Thyroid gland (tissue), 4 donors: ENCODE measurements at regions not wholly inside any gene's neighbourhood (a gene's known extent, or its start where the extent isn't known, plus 50 kb on each side); places are given as distances from the start of the nearest gene placed in this dataset.
A peak's percentile ranks its signal among the peaks of the same experiment; 100 is the strongest.
"Not testable (repeated sequence)": the region's sequence is repeated elsewhere in the genome, so short reads cannot be mapped to it uniquely, and the experiment has no call there.

Experiments
- DNase-seq, 2 donors: peaks; one replicate each; pipeline ENCODE4 v3.0.0-alpha.2; 2019
- H3K27ac ChIP-seq, 3 donors: fragments of 200-600 bp; sonication (generic); 1 replicate in 2 of 3; 2 replicates in 1 of 3; pipeline ENCODE4 v1.5.1; 2016 to 2019; ENCODE audit warnings: mild to moderate bottlenecking in 1 of 3, moderate library complexity in 1 of 3
- H3K27me3 ChIP-seq: fragments of 200-600 bp; sonication (generic); one replicate; pipeline ENCODE4 v1.5.1; 2019
- H3K36me3 ChIP-seq, 2 donors: fragments of 200-600 bp; sonication (generic); one replicate each; pipeline ENCODE4 v1.5.1; 2016 to 2019
- H3K4me1 ChIP-seq, 2 donors: fragments of 200-600 bp; sonication (generic); one replicate each; pipeline ENCODE4 v1.5.1; 2017 to 2019
- H3K4me3 ChIP-seq, 3 donors: fragments of 200-600 bp; sonication (generic); replicated peaks in 1 of 3; 1 replicate in 2 of 3; 2 replicates in 1 of 3; pipeline ENCODE4 v1.5.1; 2016; ENCODE audit warnings: mild to moderate bottlenecking in 1 of 3
- H3K9me3 ChIP-seq: fragments of 200-600 bp; sonication (generic); one replicate; pipeline ENCODE4 v1.5.1; 2017
- CTCF ChIP-seq, 6 experiments: fragments of 200-600 bp in 3 of 6; fragments of 450-650 bp in 3 of 6; sonication (generic) in 3 of 6; IDR thresholded peaks; one replicate each; pipeline ENCODE4 v1.5.1; 2016 to 2019; ENCODE audit warnings: antibody characterized with exemption in 6 of 6, mild to moderate bottlenecking in 2 of 6, inconsistent platforms in 1 of 6, moderate library complexity in 1 of 6
- POLR2A ChIP-seq, 2 donors: fragments of 450-650 bp; IDR thresholded peaks; one replicate each; pipeline ENCODE4 v1.6.1; 2017; ENCODE audit warnings: antibody characterized with exemption in 2 of 2, mild to moderate bottlenecking in 2 of 2, moderate library complexity in 1 of 2
- WGBS, 2 donors: methylation state at CpG; one replicate each; pipeline ENCODE4 v1.1.5; 2017; 5-methylcytosine and 5-hydroxymethylcytosine counted together
- intact Hi-C: fragments of 100-400 bp; cut with DNase I; formaldehyde crosslinking; loops from one replicate; pipeline ENCODE4 v1.15.1; 2023

GRCh38 chr2:107511970-107512789 is 314.5 kb upstream of the RGPD4 start:
- DNase-seq: peak; percentile 62 to 70
- intact Hi-C loops: no loop called here
- no peak overlapping the region for H3K4me3 ChIP-seq
- no peaks in the 10 kb centered on the region for H3K9me3 ChIP-seq
- no peaks in the 10 kb centered on the region for H3K36me3 ChIP-seq
- 25 to 47% methylated on average over 6 of the region's 6 CpGs for WGBS, 2 donors
- H3K4me1 ChIP-seq: peaks cover 22% of the 10 kb centered on the region in 2 donors
- TF ChIP-seq CTCF (IDR thresholded peaks at IDR 0.05): peak in 1 of 6 experiments; percentile 2
- TF ChIP-seq POLR2A (IDR thresholded peaks at IDR 0.05): peak in 1 of 2 donors; percentile 17
- no peaks in the 10 kb centered on the region for H3K27me3 ChIP-seq
- peak overlapping the region; percentile 45 to 87 (median 87) for H3K27ac ChIP-seq

- H3K27ac ChIP-seq: no peak overlapping the region
- DNase-seq: no peak
- no peaks in the 10 kb centered on the region for H3K36me3 ChIP-seq
- no peaks in the 10 kb centered on the region for H3K9me3 ChIP-seq
- intact Hi-C loops: no loop called here
- peaks cover 0 to 5% of the 10 kb centered on the region in 2 donors for H3K4me1 ChIP-seq
- no peaks in the 10 kb centered on the region for H3K27me3 ChIP-seq
- no peak for TF ChIP-seq CTCF (IDR thresholded peaks at IDR 0.05)
- no peak for TF ChIP-seq POLR2A (IDR thresholded peaks at IDR 0.05)
- no peak overlapping the region for H3K4me3 ChIP-seq
- WGBS, 2 donors: 63 to 75% methylated on average over 1 of the region's 1 CpG
These were observed 301.3 kb upstream of the RGPD4 start for GRCh38 chr2:107525406-107525805.

- DNase-seq: peak; percentile 57 to 61
- H3K9me3 ChIP-seq: no peaks in the 10 kb centered on the region
- 69 to 75% methylated on average over 1 of the region's 1 CpG for WGBS, 2 donors
- peaks cover 5 to 9% of the 10 kb centered on the region in 2 donors for H3K4me1 ChIP-seq
- TF ChIP-seq CTCF (IDR thresholded peaks at IDR 0.05) (peak in 1 of 6 experiments; percentile 26), POLR2A (IDR thresholded peaks at IDR 0.05) (peak in 1 of 2 donors; percentile 77)
- no peaks in the 10 kb centered on the region for H3K36me3 ChIP-seq
- peak overlapping the region; percentile 60 to 92 (median 75) for H3K27ac ChIP-seq
- no peaks in the 10 kb centered on the region for H3K27me3 ChIP-seq
- intact Hi-C loops: no loop called here
- peak overlapping the region in 2 of 3 donors; percentile 24 to 37 for H3K4me3 ChIP-seq
These were observed 297.5 kb upstream of the RGPD4 start for GRCh38 chr2:107529146-107529545.

- no peak for TF ChIP-seq POLR2A (IDR thresholded peaks at IDR 0.05)
- TF ChIP-seq CTCF (IDR thresholded peaks at IDR 0.05): no peak
- no peak for DNase-seq
- H3K27ac ChIP-seq: peak overlapping the region; percentile 60 to 92 (median 75)
- H3K27me3 ChIP-seq: no peaks in the 10 kb centered on the region
- H3K36me3 ChIP-seq: no peaks in the 10 kb centered on the region
- H3K4me3 ChIP-seq: peak overlapping the region in 2 of 3 donors; percentile 24 to 37
- H3K9me3 ChIP-seq: no peaks in the 10 kb centered on the region
- 65 to 68% methylated on average over 1 of the region's 1 CpG for WGBS, 2 donors
- H3K4me1 ChIP-seq: peaks cover 8 to 17% of the 10 kb centered on the region in 2 donors
- intact Hi-C loops: no loop called here
These were observed 296.6 kb upstream of the RGPD4 start for GRCh38 chr2:107530046-107530445.

- Histone ChIP-seq H3K4me1 (peaks cover 8 to 16% of the 10 kb centered on the region in 2 donors), H3K27me3 (no peaks in the 10 kb centered on the region), H3K27ac (peak overlapping the region in 2 of 3 donors; percentile 5 to 35), H3K36me3 (no peaks in the 10 kb centered on the region), H3K9me3 (no peaks in the 10 kb centered on the region), H3K4me3 (no peak overlapping the region)
- DNase-seq: peak; percentile 62 to 69
- intact Hi-C loops: no loop called here
- WGBS, 2 donors: 68 to 77% methylated on average over 9 of the region's 9 CpGs
- no peak for TF ChIP-seq CTCF (IDR thresholded peaks at IDR 0.05)
- TF ChIP-seq POLR2A (IDR thresholded peaks at IDR 0.05): no peak
These were observed 291.8 kb upstream of the RGPD4 start for GRCh38 chr2:107534926-107535325.

GRCh38 chr2:107535905-107536689 is 290.6 kb upstream of the RGPD4 start:
- H3K27ac ChIP-seq, intact Hi-C loops, H3K27me3 ChIP-seq, H3K4me3 ChIP-seq, H3K9me3 ChIP-seq, DNase-seq, H3K36me3 ChIP-seq: not testable (repeated sequence)
- WGBS, 2 donors: 86 to 97% methylated on average over 12 to 17 of the region's 28 CpGs
- peaks cover 16 to 24% of the 10 kb centered on the region in 2 donors for H3K4me1 ChIP-seq
